DND-41 (cell line): ENCODE measurements at regions not wholly inside any gene's neighbourhood (a gene's known extent, or its start where the extent isn't known, plus 50 kb on each side); places are given as distances from the start of the nearest gene placed in this dataset.

Source experiments
- CTCF ChIP-seq: IDR thresholded peaks from 2 replicates; pipeline ENCODE4 v1.5.1; 2012; ENCODE audit warnings: borderline replicate concordance, low read length, moderate library complexity, mild to moderate bottlenecking; ENCODE audit not compliant: poor library complexity, severe bottlenecking; ENCODE audit errors: extremely low read depth
- EZH2 ChIP-seq: IDR thresholded peaks from 3 replicates; pipeline ENCODE4 v1.6.1; 2012; ENCODE audit warnings: borderline replicate concordance, low read depth, mild to moderate bottlenecking, moderate library complexity, low read length, inconsistent platforms; ENCODE audit not compliant: severe bottlenecking

DNA sequence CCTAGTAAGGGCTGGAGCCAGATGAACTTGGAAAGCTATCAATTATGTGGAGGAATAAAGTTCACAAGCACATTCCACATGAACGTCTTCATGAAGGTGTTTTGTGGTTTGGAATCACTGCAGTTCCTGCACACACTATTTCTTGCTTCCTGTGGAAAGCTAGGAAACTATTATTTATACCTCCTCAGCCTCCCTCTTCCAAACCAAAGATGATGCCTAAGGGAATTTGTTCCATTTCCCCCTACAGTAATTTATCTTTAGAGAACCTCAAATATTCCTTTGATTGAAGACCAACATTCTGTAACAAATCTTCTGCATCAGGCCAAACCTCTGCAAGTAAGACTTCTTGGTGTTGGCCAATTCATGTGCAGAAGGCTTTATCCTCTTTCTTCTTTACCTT is 115.8 kb upstream of the ARHGAP20 start:
- TF ChIP-seq CTCF: no peak
- no peak for TF ChIP-seq EZH2
